HEK293T (cell line): ENCODE measurements at regions not wholly inside any gene's neighbourhood (a gene's known extent, or its start where the extent isn't known, plus 50 kb on each side); places are given as distances from the start of the nearest gene placed in this dataset.

Experiments
- CTCF ChIA-PET: fragments of 350-600 bp; formaldehyde crosslinking; extraction: SDS; loops from one replicate; lab custom pipeline; 2021; ENCODE audit warnings: antibody characterized with exemption, inconsistent platforms; lab: Yijun Ruan, JAX
- POLR2A ChIA-PET: fragments of 350-600 bp; formaldehyde crosslinking; extraction: SDS; loops from one replicate; lab custom pipeline; 2020; ENCODE audit warnings: antibody characterized with exemption, inconsistent platforms; lab: Yijun Ruan, JAX
- DNase-seq: peaks from one replicate; pipeline ENCODE4 v3.0.0; 2012; ENCODE audit warnings: mixed read lengths; ENCODE audit errors: extremely low spot score
- ARNT ChIP-seq: fragments of 450-650 bp; IDR thresholded peaks from 2 replicates; pipeline ENCODE4 v1.6.1; 2017; ENCODE audit warnings: mild to moderate bottlenecking
- BHLHE40 ChIP-seq: fragments of 450-650 bp; IDR thresholded peaks from 2 replicates; pipeline ENCODE4 v1.6.1; 2016; ENCODE audit warnings: mild to moderate bottlenecking, moderate library complexity, borderline replicate concordance
- CTBP1 ChIP-seq: fragments of 450-650 bp; IDR thresholded peaks from 2 replicates; pipeline ENCODE4 v1.6.1; 2016; ENCODE audit warnings: borderline replicate concordance
- ELF4 ChIP-seq: fragments of 450-650 bp; IDR thresholded peaks from 2 replicates; pipeline ENCODE4 v1.6.1; 2017; ENCODE audit warnings: antibody characterized with exemption
- FOXA1 ChIP-seq: fragments of 450-650 bp; IDR thresholded peaks from 2 replicates; pipeline ENCODE4 v1.6.1; 2016; ENCODE audit warnings: mild to moderate bottlenecking
- FOXK2 ChIP-seq: fragments of 450-650 bp; IDR thresholded peaks from 2 replicates; pipeline ENCODE4 v1.6.1; 2016; ENCODE audit warnings: mild to moderate bottlenecking
- FOXM1 ChIP-seq: fragments of 450-650 bp; IDR thresholded peaks from 2 replicates; pipeline ENCODE4 v1.6.1; 2017; ENCODE audit warnings: mild to moderate bottlenecking, borderline replicate concordance
- HDGF ChIP-seq: fragments of 450-650 bp; IDR thresholded peaks from 2 replicates; pipeline ENCODE4 v1.6.1; 2017; ENCODE audit warnings: antibody characterized with exemption, borderline replicate concordance
- L3MBTL2 ChIP-seq: fragments of 450-650 bp; conservative IDR thresholded peaks from 2 replicates; pipeline ENCODE4 v1.6.1; 2016; ENCODE audit warnings: mild to moderate bottlenecking
- LEF1 ChIP-seq: fragments of 450-650 bp; IDR thresholded peaks from 2 replicates; pipeline ENCODE4 v1.6.1; 2017; ENCODE audit warnings: mild to moderate bottlenecking, borderline replicate concordance
- NFRKB ChIP-seq: fragments of 450-650 bp; IDR thresholded peaks from 2 replicates; pipeline ENCODE4 v1.6.1; 2016; ENCODE audit warnings: mild to moderate bottlenecking, moderate library complexity
- SP1 ChIP-seq: fragments of 450-650 bp; IDR thresholded peaks from 2 replicates; pipeline ENCODE4 v1.6.1; 2017
- SUZ12 ChIP-seq: fragments of 450-650 bp; IDR thresholded peaks from 2 replicates; pipeline ENCODE4 v1.6.1; 2016; ENCODE audit warnings: mild to moderate bottlenecking
- TARDBP ChIP-seq: fragments of 450-650 bp; IDR thresholded peaks from 2 replicates; pipeline ENCODE4 v1.6.1; 2016
- ZNF384 ChIP-seq: fragments of 450-650 bp; IDR thresholded peaks from 2 replicates; pipeline ENCODE4 v1.6.1; 2016
- TF ChIP-seq, protein P1 (sequence below): fragments of 450-650 bp; IDR thresholded peaks from 2 replicates; pipeline ENCODE4 v1.6.1; 2016

DNA sequence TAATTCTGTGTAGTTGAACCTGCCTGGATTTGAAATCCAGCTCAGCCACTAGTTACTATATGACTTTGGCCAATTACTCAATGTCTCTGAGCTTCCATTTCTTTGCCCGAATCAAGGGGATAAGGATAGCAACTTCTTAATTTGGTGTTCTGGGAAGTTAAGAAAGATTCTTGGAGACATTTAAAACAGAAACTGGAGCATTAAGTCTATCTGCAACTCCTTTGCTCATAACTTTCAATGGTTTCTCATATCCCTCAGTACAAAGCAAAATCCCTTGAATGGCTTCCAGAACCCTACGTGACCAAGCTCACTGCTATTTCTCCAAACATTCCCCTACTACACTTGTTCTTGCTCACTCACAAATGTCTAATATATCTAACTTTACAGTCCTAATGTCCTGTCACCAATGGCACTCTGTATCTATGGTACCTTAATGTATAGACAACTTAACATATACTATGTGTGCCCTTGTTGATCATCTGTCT lies 849.1 kb upstream of the SLIT2 start:
- no peak for DNase-seq
- CTCF ChIA-PET, result no interaction called here
- POLR2A ChIA-PET, result no interaction called here
- TF ChIP-seq FOXA1, result no peak
- TF ChIP-seq ELF4, result no peak
- no peak for TF ChIP-seq CTBP1
- no peak for TF ChIP-seq LEF1

GRCh38 chr4:19401301-19402080 lies 850.2 kb upstream of the SLIT2 start:
- POLR2A ChIA-PET, result no interaction called here

DNA sequence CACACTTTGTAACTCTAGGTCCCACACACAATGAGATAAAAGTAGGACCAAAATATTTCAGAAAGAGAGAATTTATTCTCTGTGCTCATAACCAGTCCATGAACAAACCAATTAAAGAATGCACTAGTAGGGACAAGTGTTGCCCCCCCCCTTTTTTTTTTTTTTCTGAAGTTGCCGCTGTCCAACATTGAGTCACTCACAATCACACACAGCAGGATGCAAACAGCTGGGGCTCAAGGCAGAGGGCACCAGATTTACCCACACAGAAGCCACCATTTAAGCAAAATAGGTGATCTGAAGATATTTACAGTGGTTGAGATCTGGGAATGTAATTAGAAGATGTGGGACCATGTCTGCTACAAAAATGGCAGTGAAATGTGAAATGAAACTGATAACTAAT lies 850.9 kb upstream of the SLIT2 start:
- DNase-seq, result no peak
- TF ChIP-seq SUZ12 (no peak), L3MBTL2 (no peak), NFRKB (no peak), FOXA1 (no peak)
- POLR2A ChIA-PET, result no interaction called here
- CTCF ChIA-PET, result interaction anchor here (0.8 kb wide), 1 partner anchor 202 kb away, joined by 3 read pairs; no protein-coding TSS in a partner anchor

More at GRCh38 chr4:19401301-19402080, 850.2 kb upstream of the SLIT2 start:
- CTCF ChIA-PET, result interaction anchor here (0.8 kb wide), 1 partner anchor 202 kb away, joined by 3 read pairs; no protein-coding TSS in a partner anchor
- DNase-seq, result no peak
- TF ChIP-seq ARNT (no peak), LEF1 (no peak), ZNF384 (no peak), FOXA1 (no peak), TARDBP (no peak), SUZ12 (no peak), FOXK2 (no peak)

DNA sequence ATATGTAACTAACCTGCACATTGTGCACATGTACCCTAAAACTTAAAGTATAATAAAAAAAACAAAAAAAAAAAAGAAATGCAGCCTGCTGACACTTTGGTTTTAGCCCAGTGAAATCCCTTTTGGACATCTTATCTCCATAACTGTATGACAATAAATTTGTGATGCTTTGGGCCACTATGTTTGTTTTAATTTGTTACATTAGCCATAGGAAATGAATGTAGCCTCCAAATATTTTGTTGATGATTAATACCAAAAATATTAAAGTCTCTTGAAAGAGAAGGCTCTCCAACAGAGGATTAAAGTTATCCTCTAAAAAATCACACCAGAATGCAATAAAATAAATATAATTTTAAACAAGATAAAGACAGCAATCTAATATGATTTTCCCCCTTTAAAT lies 852.7 kb upstream of the SLIT2 start:
- CTCF ChIA-PET, result no interaction called here
- no peak for DNase-seq
- no peak for TF ChIP-seq HDGF
- no peak for TF ChIP-seq SP1
- TF ChIP-seq ARNT, result no peak
- no peak for TF ChIP-seq FOXM1
- no peak for TF ChIP-seq SUZ12
- TF ChIP-seq BHLHE40, result no peak
- no peak for TF ChIP-seq LEF1
- no peak for TF ChIP-seq ELF4
- no peak for TF ChIP-seq NFRKB
- no peak for TF ChIP-seq ZNF384
- no peak for TF ChIP-seq CTBP1
- no peak for TF ChIP-seq FOXA1
- TF ChIP-seq TARDBP, result no peak
- no peak for TF ChIP-seq L3MBTL2
- TF ChIP-seq, protein P1, sequence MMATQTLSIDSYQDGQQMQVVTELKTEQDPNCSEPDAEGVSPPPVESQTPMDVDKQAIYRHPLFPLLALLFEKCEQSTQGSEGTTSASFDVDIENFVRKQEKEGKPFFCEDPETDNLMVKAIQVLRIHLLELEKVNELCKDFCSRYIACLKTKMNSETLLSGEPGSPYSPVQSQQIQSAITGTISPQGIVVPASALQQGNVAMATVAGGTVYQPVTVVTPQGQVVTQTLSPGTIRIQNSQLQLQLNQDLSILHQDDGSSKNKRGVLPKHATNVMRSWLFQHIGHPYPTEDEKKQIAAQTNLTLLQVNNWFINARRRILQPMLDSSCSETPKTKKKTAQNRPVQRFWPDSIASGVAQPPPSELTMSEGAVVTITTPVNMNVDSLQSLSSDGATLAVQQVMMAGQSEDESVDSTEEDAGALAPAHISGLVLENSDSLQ, result no peak
- TF ChIP-seq FOXK2, result no peak
- POLR2A ChIA-PET, result no interaction called here

DNA sequence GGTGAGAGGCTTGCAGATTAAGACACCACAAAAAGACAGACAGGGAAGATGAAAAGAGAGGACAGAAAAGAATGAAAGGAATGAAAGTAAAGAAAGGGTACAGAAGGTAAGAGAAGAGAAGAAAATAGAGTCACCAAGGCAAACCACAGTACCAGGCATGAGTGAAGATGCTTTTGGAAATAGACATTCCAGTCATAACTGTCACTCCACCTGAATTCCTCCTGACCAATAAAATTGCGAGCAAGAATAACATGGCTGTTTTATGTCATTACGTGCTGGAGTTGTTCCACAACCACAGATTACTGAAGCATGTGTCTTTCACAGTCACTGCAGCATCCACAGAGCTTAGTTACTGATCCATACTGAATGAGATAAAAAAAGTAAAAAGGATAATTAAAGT lies 864.9 kb upstream of the SLIT2 start:
- ChIA-PET CTCF (no interaction called here), POLR2A (no interaction called here)
- no peak for DNase-seq
- TF ChIP-seq ARNT (no peak), SP1 (no peak), L3MBTL2 (no peak), BHLHE40 (no peak), FOXM1 (no peak), TARDBP (no peak), CTBP1 (no peak)

DNA sequence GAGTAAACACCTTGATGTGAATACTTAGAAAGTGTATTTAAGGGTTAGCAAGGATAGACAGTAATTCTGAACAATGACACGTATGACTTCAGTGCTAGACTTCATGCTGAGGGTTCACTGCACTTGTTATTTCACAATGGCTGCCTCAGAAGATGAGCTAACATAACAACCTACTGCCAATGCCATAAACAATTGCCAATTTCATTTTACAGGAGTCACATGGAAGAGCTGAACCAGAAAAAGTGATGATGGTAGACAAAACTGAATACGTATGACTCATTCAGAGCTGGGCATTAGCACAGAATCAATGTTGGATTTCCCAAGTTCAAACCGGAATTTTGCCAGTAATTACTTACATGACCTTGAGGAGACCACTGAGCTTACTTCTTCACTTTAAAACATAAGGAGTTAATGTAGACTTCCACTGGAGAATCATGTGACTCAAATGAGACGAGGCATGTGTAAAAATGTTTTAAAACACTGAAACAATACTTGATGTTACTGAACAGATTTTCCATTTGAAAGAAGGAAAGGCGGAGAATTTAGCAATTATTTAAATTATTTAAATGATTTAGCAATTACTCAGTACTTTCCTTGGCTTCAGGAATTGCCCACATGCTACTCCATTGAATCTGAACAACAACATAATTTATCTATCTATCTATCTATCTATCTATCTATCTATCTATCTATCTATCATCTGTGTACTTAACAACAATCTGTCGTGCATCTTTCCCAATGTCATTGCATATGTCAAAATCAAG lies 868.5 kb upstream of the SLIT2 start:
- POLR2A ChIA-PET, result no interaction called here
- CTCF ChIA-PET, result no interaction called here

More for the DNA sequence above, 868.5 kb upstream of the SLIT2 start:
- TF ChIP-seq FOXK2 (no peak), L3MBTL2 (no peak), BHLHE40 (no peak), ZNF384 (no peak), SUZ12 (no peak), HDGF (no peak), ARNT (no peak), LEF1 (no peak), SP1 (no peak), CTBP1 (no peak), TARDBP (no peak), ELF4 (no peak), FOXM1 (no peak)
- TF ChIP-seq, protein P1, result no peak
- no peak for DNase-seq
